ENCODE measurements at regions not wholly inside any gene's neighbourhood (a gene's known extent, or its start where the extent isn't known, plus 50 kb on each side); places are given as distances from the start of the nearest gene placed in this dataset.

GRCh38 chr9:113772121-113772810, 103.8 kb upstream of the ZNF618 start:
- no peak for FAIRE-seq
- DNase-seq (ENCODE audit: insufficient read length, low spot score) = no peak
- no peak for TF ChIP-seq CTCF (IDR thresholded peaks at IDR 0.05; ENCODE audit: insufficient read depth, missing control alignments)

GRCh38 chr9:113774963-113775362, 101.1 kb upstream of the ZNF618 start:
- FAIRE-seq = no peak
- DNase-seq (ENCODE audit: insufficient read length, low spot score) = no peak
- no peak for TF ChIP-seq CTCF (IDR thresholded peaks at IDR 0.05; ENCODE audit: insufficient read depth, missing control alignments)

GRCh38 chr9:113775749-113776148, 100.4 kb upstream of the ZNF618 start:
- no peak for FAIRE-seq

GRCh38 chr9:113776194-113776593, 99.9 kb upstream of the ZNF618 start:
- no peak for TF ChIP-seq CTCF (IDR thresholded peaks at IDR 0.05; ENCODE audit: insufficient read depth, missing control alignments)
- DNase-seq (ENCODE audit: insufficient read length, low spot score) (no peak), FAIRE-seq (no peak)

More at GRCh38 chr9:113775749-113776148, 100.4 kb upstream of the ZNF618 start:
- no peak for DNase-seq (ENCODE audit: insufficient read length, low spot score)
- no peak for TF ChIP-seq CTCF (IDR thresholded peaks at IDR 0.05; ENCODE audit: insufficient read depth, missing control alignments)

GRCh38 chr9:113781381-113781780, 94.7 kb upstream of the ZNF618 start:
- FAIRE-seq (no peak), DNase-seq (ENCODE audit: insufficient read length, low spot score) (no peak)
- no peak for TF ChIP-seq CTCF (IDR thresholded peaks at IDR 0.05; ENCODE audit: insufficient read depth, missing control alignments)

- FAIRE-seq = no peak
- no peak for DNase-seq (ENCODE audit: insufficient read length, low spot score)
- no peak for TF ChIP-seq CTCF (IDR thresholded peaks at IDR 0.05; ENCODE audit: insufficient read depth, missing control alignments)
These were observed 94.2 kb upstream of the ZNF618 start for GRCh38 chr9:113781896-113782295.

GRCh38 chr9:113783475-113783874, 92.6 kb upstream of the ZNF618 start:
- no peak for TF ChIP-seq CTCF (IDR thresholded peaks at IDR 0.05; ENCODE audit: insufficient read depth, missing control alignments)
- FAIRE-seq (no peak), DNase-seq (ENCODE audit: insufficient read length, low spot score) (no peak)

Measured in D721Med (cell line).